HG02623 (cell line): ENCODE measurements at regions not wholly inside any gene's neighbourhood (a gene's known extent, or its start where the extent isn't known, plus 50 kb on each side); places are given as distances from the start of the nearest gene placed in this dataset.

Experiments used
- ATAC-seq: cut with Tn5 transposase; IDR thresholded peaks from one replicate; pipeline ENCODE4 v1.9.1; 2021; ENCODE audit warnings: moderate library complexity; ENCODE audit not compliant: unreplicated experiment

- no peak for ATAC-seq
Observed at GRCh38 chr6:156107624-156108101, 652.0 kb upstream of the NOX3 start.

GRCh38 chr6:156102129-156102528, 646.5 kb upstream of the NOX3 start:
- no peak for ATAC-seq

- no peak for ATAC-seq
Observed at GRCh38 chr6:156098839-156099238, 643.2 kb upstream of the NOX3 start.

GRCh38 chr6:156087487-156087886, 631.8 kb upstream of the NOX3 start:
- no peak for ATAC-seq

GRCh38 chr6:156082012-156082411, 626.4 kb upstream of the NOX3 start:
- no peak for ATAC-seq

- ATAC-seq, result no peak
Observed at GRCh38 chr6:156080371-156080770, 624.7 kb upstream of the NOX3 start.

- ATAC-seq, result no peak
Observed at GRCh38 chr6:156068881-156069280, 613.2 kb upstream of the NOX3 start.

- no peak for ATAC-seq
Observed at GRCh38 chr6:156065849-156066248, 610.2 kb upstream of the NOX3 start.

- no peak for ATAC-seq
Observed at GRCh38 chr6:156062091-156062563, 606.5 kb upstream of the NOX3 start.

- no peak for ATAC-seq
Observed at GRCh38 chr6:156061465-156061864, 605.8 kb upstream of the NOX3 start.

GRCh38 chr6:156060013-156060412, 604.4 kb upstream of the NOX3 start:
- no peak for ATAC-seq

GRCh38 chr6:156058356-156058755, 602.7 kb upstream of the NOX3 start:
- no peak for ATAC-seq

GRCh38 chr6:156057869-156058268, 602.2 kb upstream of the NOX3 start:
- no peak for ATAC-seq

- no peak for ATAC-seq
Observed at GRCh38 chr6:156056085-156056484, 600.4 kb upstream of the NOX3 start.

- no peak for ATAC-seq
Observed at GRCh38 chr6:156053626-156054025, 598.0 kb upstream of the NOX3 start.

GRCh38 chr6:156046841-156047449, 591.3 kb upstream of the NOX3 start:
- no peak for ATAC-seq

- no peak for ATAC-seq
Observed at GRCh38 chr6:156046268-156046665, 590.6 kb upstream of the NOX3 start.

- ATAC-seq, result no peak
Observed at GRCh38 chr6:156045401-156046267, 590.0 kb upstream of the NOX3 start.

- ATAC-seq, result no peak
Observed at GRCh38 chr6:156033598-156033997, 578.0 kb upstream of the NOX3 start.

GRCh38 chr6:156031516-156031915, 575.9 kb upstream of the NOX3 start:
- no peak for ATAC-seq

- ATAC-seq, result no peak
Observed at GRCh38 chr6:156030053-156030452, 574.4 kb upstream of the NOX3 start.

- no peak for ATAC-seq
Observed at GRCh38 chr6:156029286-156029985, 573.8 kb upstream of the NOX3 start.
